HCT116 (cell line): ENCODE measurements at regions not wholly inside any gene's neighbourhood (a gene's known extent, or its start where the extent isn't known, plus 50 kb on each side); places are given as distances from the start of the nearest gene placed in this dataset.

Source experiments
- ATAC-seq: fragments of 200-7000 bp; cut with Tn5 transposase; 2 replicates; pipeline ENCODE4 v1.9.1; 2020; ENCODE audit warnings: mild to moderate bottlenecking, moderate library complexity
- BruUV-seq: library from RNA; stranded (reverse); fragments of 400-500 nt; replicated peaks from 2 replicates; lab custom pipeline; 2021; lab: Mats Ljungman, UMichigan
- CTCF ChIA-PET: fragments of 300-600 bp; sonication (Branson Sonifier 250); formaldehyde crosslinking; loops from one replicate; lab custom pipeline; 2021; ENCODE audit warnings: antibody characterized with exemption; lab: Charles Lee
- POLR2A ChIA-PET: fragments of 300-600, 350-600 bp; sonication (Branson Sonifier 250); formaldehyde crosslinking; loops from one replicate; lab custom pipeline; 2021; ENCODE audit warnings: antibody characterized with exemption; lab: Charles Lee
- RAD21 ChIA-PET, 2 experiments: fragments of 300-600 bp; sonication (Branson Sonifier 250); formaldehyde crosslinking; loops; one replicate each; lab custom pipeline; 2023; ENCODE audit warnings: low total read pairs in 2 of 2; ENCODE audit not compliant: uncharacterized antibody in 2 of 2, unreplicated experiment in 2 of 2, low non-redundant PET in 1 of 2; lab: Charles Lee
- DNase-seq: peaks from one replicate; pipeline ENCODE4 v3.0.0-alpha.2; 2010; ENCODE audit warnings: low read depth, low spot score
- H2AFZ ChIP-seq: fragments of 200-600 bp; shearing (Covaris generic), sonication (generic); 2 replicates; pipeline ENCODE4 v1.6.1; 2017; ENCODE audit warnings: low read depth, mixed run types, mixed read lengths, antibody characterized with exemption, low read length; ENCODE audit not compliant: poor library complexity, severe bottlenecking
- H3K27ac ChIP-seq: 2 replicates; pipeline ENCODE4 v1.5.1; 2012; ENCODE audit warnings: low read depth, low read length
- H3K27me3 ChIP-seq: fragments of 200-600 bp; sonication (generic); 2 replicates; pipeline ENCODE4 v1.6.1; 2016; ENCODE audit warnings: mixed run types, low read length, mixed read lengths; ENCODE audit not compliant: insufficient read depth
- H3K36me3 ChIP-seq, 2 experiments: fragments of 200-500 bp in 1 of 2; fragments of 200-600 bp in 1 of 2; sonication (Bioruptor generic) in 1 of 2; sonication (generic) in 1 of 2; 2 replicates each; pipeline versions ENCODE4 v1.5.1 to v1.6.1; 2014 to 2016; ENCODE audit warnings: low read length in 2 of 2, inconsistent platforms in 1 of 2, mixed read lengths in 1 of 2, mixed run types in 1 of 2; ENCODE audit not compliant: insufficient read depth in 2 of 2, control insufficient read depth in 1 of 2
- H3K4me1 ChIP-seq, 2 experiments: fragments of 200-600 bp in 1 of 2; sonication (generic) in 1 of 2; 2 replicates each; pipeline versions ENCODE4 v1.5.1 to v1.6.1; 2012 to 2017; ENCODE audit warnings: low read length in 2 of 2, inconsistent platforms in 1 of 2, mild to moderate bottlenecking in 1 of 2, mixed read lengths in 1 of 2, mixed run types in 1 of 2, moderate library complexity in 1 of 2; ENCODE audit not compliant: insufficient read depth in 2 of 2, control insufficient read depth in 1 of 2
- H3K4me2 ChIP-seq: fragments of 200-600 bp; sonication (generic); 2 replicates; pipeline ENCODE4 v1.6.1; 2017; ENCODE audit warnings: mixed run types, low read length, mixed read lengths
- H3K4me3 ChIP-seq, 2 experiments: fragments of 200-600 bp in 1 of 2; sonication (generic) in 1 of 2; replicated peaks in 1 of 2; 2 replicates each; pipeline ENCODE4 v1.5.1; 2011 to 2016; ENCODE audit warnings: low read length in 2 of 2, control low read depth in 1 of 2, low read depth in 1 of 2, mild to moderate bottlenecking in 1 of 2, mixed read lengths in 1 of 2, mixed run types in 1 of 2
- H3K79me2 ChIP-seq: fragments of 200-600 bp; sonication (generic); 2 replicates; pipeline ENCODE4 v1.6.1; 2017; ENCODE audit warnings: mild to moderate bottlenecking, mixed run types, low read length, moderate library complexity, mixed read lengths; ENCODE audit not compliant: insufficient read depth
- H3K9ac ChIP-seq: fragments of 200-600 bp; sonication (generic); 2 replicates; pipeline ENCODE4 v1.6.1; 2016; ENCODE audit warnings: low read length, mixed read lengths
- H3K9me2 ChIP-seq: fragments of 200-600 bp; sonication (generic), shearing (Covaris generic); 2 replicates; pipeline ENCODE4 v1.6.1; 2017; ENCODE audit warnings: mixed run types, mild to moderate bottlenecking, moderate library complexity; ENCODE audit not compliant: insufficient read depth
- H3K9me3 ChIP-seq, 2 experiments: fragments of 200-500 bp in 1 of 2; fragments of 200-600 bp in 1 of 2; sonication (Bioruptor generic) in 1 of 2; sonication (generic) in 1 of 2; 2 replicates each; pipeline ENCODE4 v1.6.1; 2014 to 2017; ENCODE audit warnings: low read length in 2 of 2, mixed read lengths in 2 of 2, inconsistent platforms in 1 of 2, low read depth in 1 of 2, mild to moderate bottlenecking in 1 of 2, mixed run types in 1 of 2, moderate library complexity in 1 of 2; ENCODE audit not compliant: control insufficient read depth in 1 of 2, insufficient read depth in 1 of 2
- H4K20me1 ChIP-seq: fragments of 200-600 bp; sonication (generic), shearing (Covaris generic); 2 replicates; pipeline ENCODE4 v1.6.1; 2017; ENCODE audit warnings: mixed run types, mild to moderate bottlenecking, moderate library complexity; ENCODE audit not compliant: insufficient read depth
- CBX3 ChIP-seq: IDR thresholded peaks from 2 replicates; pipeline ENCODE4 v1.6.1; 2012; ENCODE audit warnings: low read depth
- EGR1 ChIP-seq: IDR thresholded peaks from 2 replicates; pipeline ENCODE4 v1.6.1; 2012; ENCODE audit warnings: low read depth
- ELF1 ChIP-seq: IDR thresholded peaks from 2 replicates; pipeline ENCODE4 v1.6.1; 2012; ENCODE audit warnings: low read depth, borderline replicate concordance
- EZH2 ChIP-seq: fragments of 200-600 bp; sonication (generic); IDR thresholded peaks from 2 replicates; pipeline ENCODE4 v1.6.1; 2017; ENCODE audit warnings: antibody characterized with exemption, mixed run types
- POLR2AphosphoS5 ChIP-seq: IDR thresholded peaks from 2 replicates; pipeline ENCODE4 v1.6.1; 2011; ENCODE audit warnings: mild to moderate bottlenecking, low read depth, low read length, moderate library complexity
- RAD21 ChIP-seq: IDR thresholded peaks from 2 replicates; pipeline ENCODE4 v1.6.1; 2012; ENCODE audit warnings: low read depth, mild to moderate bottlenecking
- SP1 ChIP-seq: IDR thresholded peaks from 2 replicates; pipeline ENCODE4 v1.6.1; 2012; ENCODE audit warnings: low read depth
- TCF7L2 ChIP-seq: IDR thresholded peaks from 2 replicates; pipeline ENCODE4 v1.7.0; 2011; ENCODE audit warnings: borderline replicate concordance, inconsistent platforms; ENCODE audit not compliant: insufficient read depth, insufficient read length; ENCODE audit errors: extremely low read depth
- YY1 ChIP-seq: IDR thresholded peaks from 2 replicates; pipeline ENCODE4 v1.6.1; 2011; ENCODE audit warnings: low read length, low read depth, moderate library complexity, mild to moderate bottlenecking; ENCODE audit not compliant: insufficient replicate concordance; ENCODE audit errors: extremely low read depth
- intact Hi-C: fragments of 100-400 bp; cut with micrococcal nuclease; formaldehyde crosslinking; loops from 2 replicates; pipeline ENCODE4 v1.10.0; 2022
- TF ChIP-seq, protein P1 (sequence below): IDR thresholded peaks from 2 replicates; pipeline ENCODE4 v1.6.1; 2012; ENCODE audit warnings: low read depth
- TF ChIP-seq, protein P2 (sequence below): IDR thresholded peaks from 2 replicates; pipeline ENCODE4 v1.6.1; 2012

DNA sequence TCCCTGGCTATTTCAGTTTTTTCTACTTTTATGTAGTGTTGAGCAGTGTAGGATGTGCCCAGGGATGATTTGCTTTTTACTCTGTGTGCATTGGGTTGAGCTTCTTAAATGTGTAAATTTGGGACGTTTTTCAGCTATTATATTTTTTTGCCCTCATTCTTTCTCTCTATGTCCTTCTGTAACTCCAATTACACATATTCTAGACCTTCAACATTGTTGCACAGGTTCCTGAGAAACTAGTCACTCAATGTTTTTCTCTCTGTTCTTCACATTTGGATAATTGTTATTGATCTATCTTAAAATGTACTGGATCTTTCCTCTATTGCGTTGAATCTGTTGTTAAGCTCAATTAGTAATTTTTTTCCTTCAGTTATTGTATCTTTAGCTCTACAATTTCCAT is 162.7 kb upstream of the TCF21 start:
- H3K27ac ChIP-seq = no peak overlapping the region
- peaks cover 0 to 6% of the 10 kb centered on the region in 2 experiments; a peak in 1 of 4 replicates for H3K9me3 ChIP-seq
- H3K9ac ChIP-seq = no peak overlapping the region
- intact Hi-C loops = no loop called here
- no peak overlapping the region for H2AFZ ChIP-seq
- DNase-seq = no peak
- H3K79me2 ChIP-seq = no peaks in the 10 kb centered on the region
- ChIA-PET CTCF (no interaction called here), RAD21 (no interaction called here), POLR2A (no interaction called here)
- H3K4me2 ChIP-seq = no peak overlapping the region
- no TSS peak for BruUV-seq
- 0 out of 4 replicates have a peak, but pooled peaks cover 0 to 7% of the 10 kb centered on the region in 2 experiments for H3K36me3 ChIP-seq
- H4K20me1 ChIP-seq = no peaks in the 10 kb centered on the region
- no peaks in the 10 kb centered on the region for H3K4me1 ChIP-seq
- no peaks in the 10 kb centered on the region for H3K27me3 ChIP-seq
- TF ChIP-seq, protein P1, sequence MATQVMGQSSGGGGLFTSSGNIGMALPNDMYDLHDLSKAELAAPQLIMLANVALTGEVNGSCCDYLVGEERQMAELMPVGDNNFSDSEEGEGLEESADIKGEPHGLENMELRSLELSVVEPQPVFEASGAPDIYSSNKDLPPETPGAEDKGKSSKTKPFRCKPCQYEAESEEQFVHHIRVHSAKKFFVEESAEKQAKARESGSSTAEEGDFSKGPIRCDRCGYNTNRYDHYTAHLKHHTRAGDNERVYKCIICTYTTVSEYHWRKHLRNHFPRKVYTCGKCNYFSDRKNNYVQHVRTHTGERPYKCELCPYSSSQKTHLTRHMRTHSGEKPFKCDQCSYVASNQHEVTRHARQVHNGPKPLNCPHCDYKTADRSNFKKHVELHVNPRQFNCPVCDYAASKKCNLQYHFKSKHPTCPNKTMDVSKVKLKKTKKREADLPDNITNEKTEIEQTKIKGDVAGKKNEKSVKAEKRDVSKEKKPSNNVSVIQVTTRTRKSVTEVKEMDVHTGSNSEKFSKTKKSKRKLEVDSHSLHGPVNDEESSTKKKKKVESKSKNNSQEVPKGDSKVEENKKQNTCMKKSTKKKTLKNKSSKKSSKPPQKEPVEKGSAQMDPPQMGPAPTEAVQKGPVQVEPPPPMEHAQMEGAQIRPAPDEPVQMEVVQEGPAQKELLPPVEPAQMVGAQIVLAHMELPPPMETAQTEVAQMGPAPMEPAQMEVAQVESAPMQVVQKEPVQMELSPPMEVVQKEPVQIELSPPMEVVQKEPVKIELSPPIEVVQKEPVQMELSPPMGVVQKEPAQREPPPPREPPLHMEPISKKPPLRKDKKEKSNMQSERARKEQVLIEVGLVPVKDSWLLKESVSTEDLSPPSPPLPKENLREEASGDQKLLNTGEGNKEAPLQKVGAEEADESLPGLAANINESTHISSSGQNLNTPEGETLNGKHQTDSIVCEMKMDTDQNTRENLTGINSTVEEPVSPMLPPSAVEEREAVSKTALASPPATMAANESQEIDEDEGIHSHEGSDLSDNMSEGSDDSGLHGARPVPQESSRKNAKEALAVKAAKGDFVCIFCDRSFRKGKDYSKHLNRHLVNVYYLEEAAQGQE = no peak
- no peak for TF ChIP-seq YY1
- no peak for TF ChIP-seq SP1
- no peak for TF ChIP-seq CBX3
- TF ChIP-seq EGR1 = no peak
- no peak for TF ChIP-seq EZH2
- TF ChIP-seq RAD21 = no peak
- ATAC-seq = no peak
- H3K9me2 ChIP-seq = no peaks in the 10 kb centered on the region
- no peak overlapping the region for H3K4me3 ChIP-seq

DNA sequence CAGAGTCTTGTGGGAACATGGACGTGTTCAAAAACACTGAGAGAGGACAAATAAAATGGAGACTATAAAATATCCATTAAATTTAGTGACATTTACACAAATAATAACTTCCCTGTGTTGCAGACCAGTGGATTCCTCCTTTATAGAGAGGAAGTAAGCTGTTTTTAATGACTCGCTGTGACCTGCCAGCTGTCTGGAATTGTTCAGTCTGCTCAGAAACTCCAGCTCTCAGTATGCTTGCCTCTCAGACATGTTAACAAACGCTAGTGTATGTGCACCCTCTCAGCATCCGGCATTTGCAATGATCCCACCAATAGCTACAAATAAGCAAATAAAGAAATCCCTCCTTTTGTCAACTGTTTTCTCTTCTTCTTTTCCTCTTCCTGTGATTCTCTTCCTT is 158.0 kb upstream of the TCF21 start:
- no peak overlapping the region for H3K4me3 ChIP-seq
- intact Hi-C loops = no loop called here
- DNase-seq (no peak), ATAC-seq (no peak)
- RAD21 ChIA-PET = no interaction called here
- CTCF ChIA-PET = no interaction called here
- H3K27ac ChIP-seq = no peak overlapping the region
- POLR2A ChIA-PET = no interaction called here
- no TSS peak for BruUV-seq
- H3K36me3 ChIP-seq = no peaks in the 10 kb centered on the region
- no peaks in the 10 kb centered on the region for H3K9me3 ChIP-seq
- no peaks in the 10 kb centered on the region for H3K79me2 ChIP-seq
- H4K20me1 ChIP-seq = no peaks in the 10 kb centered on the region
- no peak overlapping the region for H3K9ac ChIP-seq
- H3K9me2 ChIP-seq = no peaks in the 10 kb centered on the region
- no peaks in the 10 kb centered on the region for H3K4me1 ChIP-seq
- H2AFZ ChIP-seq = no peak overlapping the region
- H3K4me2 ChIP-seq = no peak overlapping the region
- no peaks in the 10 kb centered on the region for H3K27me3 ChIP-seq
- TF ChIP-seq TCF7L2 = no peak
- TF ChIP-seq CBX3 = no peak
- TF ChIP-seq, protein P2, sequence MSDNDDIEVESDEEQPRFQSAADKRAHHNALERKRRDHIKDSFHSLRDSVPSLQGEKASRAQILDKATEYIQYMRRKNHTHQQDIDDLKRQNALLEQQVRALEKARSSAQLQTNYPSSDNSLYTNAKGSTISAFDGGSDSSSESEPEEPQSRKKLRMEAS = no peak
- TF ChIP-seq, protein P1 = no peak
- no peak for TF ChIP-seq POLR2AphosphoS5
- TF ChIP-seq SP1 = no peak
- TF ChIP-seq EGR1 = no peak
- TF ChIP-seq ELF1 = no peak
